Heart right ventricle (tissue), 16 donors: ENCODE measurements at regions not wholly inside any gene's neighbourhood (a gene's known extent, or its start where the extent isn't known, plus 50 kb on each side); places are given as distances from the start of the nearest gene placed in this dataset.

ENCODE experiments used
- ATAC-seq, 8 donors: fragments of 200-7000 bp; cut with Tn5 transposase; one replicate each; pipeline ENCODE4 v1.9.1; 2020; ENCODE audit warnings: mild to moderate bottlenecking in 8 of 8, moderate library complexity in 8 of 8, moderate number of reproducible peaks in 1 of 8
- DNase-seq, 2 donors: peaks; one replicate each; pipeline ENCODE4 v3.0.0-alpha.2; 2020
- H3K27ac ChIP-seq, 10 donors: fragments of 200-600 bp; sonication (generic) in 2 of 10; one replicate each; pipeline versions ENCODE4 v1.5.0 to v1.8.0; 2020 to 2022; ENCODE audit warnings: mild to moderate bottlenecking in 3 of 10
- H3K27me3 ChIP-seq, 7 donors: fragments of 200-600 bp; one replicate each; pipeline ENCODE4 v1.8.0; 2021 to 2022; ENCODE audit warnings: mild to moderate bottlenecking in 2 of 7
- H3K36me3 ChIP-seq, 9 donors: fragments of 200-600 bp; sonication (generic) in 1 of 9; one replicate each; pipeline versions ENCODE4 v1.5.0 to v1.8.0; 2020 to 2022; ENCODE audit warnings: mild to moderate bottlenecking in 2 of 9
- H3K4me1 ChIP-seq, 9 donors: fragments of 200-600 bp; sonication (generic) in 1 of 9; one replicate each; pipeline versions ENCODE4 v1.5.0 to v1.8.0; 2020 to 2022; ENCODE audit warnings: mild to moderate bottlenecking in 4 of 9
- H3K4me3 ChIP-seq, 10 donors: fragments of 200-600 bp; sonication (generic) in 2 of 10; one replicate each; pipeline versions ENCODE4 v1.5.0 to v1.8.0; 2020 to 2022; ENCODE audit warnings: mild to moderate bottlenecking in 7 of 10, moderate library complexity in 2 of 10
- H3K9me3 ChIP-seq, 11 donors: fragments of 200-600 bp in 10 of 11; sonication (generic) in 2 of 11; one replicate each; pipeline versions ENCODE4 v1.5.0 to v1.8.0; 2013 to 2022; ENCODE audit warnings: mild to moderate bottlenecking in 2 of 11, control low read depth in 1 of 11, moderate library complexity in 1 of 11
- WGBS, 2 donors: extraction: QIAGEN DNeasy Blood & Tissue Kit; methylation state at CpG; one replicate each; pipeline ENCODE4 v1.1.7; 2013; ENCODE audit warnings: inconsistent platforms in 1 of 2; 5-methylcytosine and 5-hydroxymethylcytosine counted together
- intact Hi-C, 10 donors: fragments of 100-400 bp; cut with DNase I; formaldehyde crosslinking; loops; one replicate each; pipeline versions ENCODE4 v1.11.1 to v1.14.2; 2022
- TF ChIP-seq, protein P1 (sequence below), 9 donors: fragments of 200-600 bp; sonication (generic) in 2 of 9; IDR thresholded peaks; one replicate each; pipeline versions ENCODE4 v1.5.0 to v1.8.0; 2021 to 2022; ENCODE audit warnings: antibody characterized with exemption in 9 of 9, mild to moderate bottlenecking in 5 of 9, moderate library complexity in 1 of 9
- donor health status: Arrhythmogenic right ventricular cardiomyopathy.
- donor health status: ischemic (EF 13 %, LVEDD 7.1; RV severe dilation, severe dysfunction).
- donor health status: healthy with polysubstance abuse.
- donor health status: DM: no; HTN: yes; CAD: no.
- donor health status: DM: no; HTN: no; CAD: no.
- donor health status: ischemic (EF 25% LVEDD 6.9; RV normal size, moderate dysfunction).
- donor health status: ischemic (EF 25% LVEDD 5.7; RV mildly dilated, moderate dysfunction).
- donor health status: healthy.
- donor health status: DM: yes; HTN: yes; CAD: no.
- donor health status: Ischemic cardiomyopathy.
- donor health status: ischemic (EF 35%, LVEDD 5.7; RV mildly dilated, moderate dysfunction).
- donor health status: nonischemic (EF 11% LVEDD 7.7; RV severe dilation, severe dysfunction).
- donor health status: DM: yes; HTN: yes; CAD: no.
- donor health status: PGD.
- donor health status: ischemic (EF 29% LVEDD 5.4; RV normal size, mild dysfunction).
- donor health status: nonischemic (EF 23%, LVEDD 6.1; RV moderate dilation, normal function).

DNA sequence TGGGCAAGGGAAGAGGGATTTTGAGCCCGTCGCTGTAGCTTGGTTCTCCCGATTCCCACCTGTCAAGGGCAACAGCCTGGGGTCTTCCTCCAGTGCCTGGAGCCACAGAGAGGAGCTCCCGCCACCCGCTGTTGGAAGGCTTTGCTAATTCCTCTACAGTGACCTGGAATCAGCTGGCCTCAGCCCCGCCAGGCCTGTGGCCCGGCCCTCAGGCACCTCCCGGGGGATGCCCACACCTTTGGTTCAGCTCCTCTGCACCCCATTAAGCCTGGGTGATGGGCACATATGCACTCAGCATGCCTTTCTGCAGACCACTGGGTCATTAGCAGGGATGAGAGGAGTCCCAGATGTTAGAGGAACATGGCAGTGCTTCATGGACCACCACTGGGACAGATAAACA lies 121.4 kb upstream of the MKI67 start:
- intact Hi-C loops: no loop called here
- H3K27ac ChIP-seq: no peak overlapping the region
- H3K4me3 ChIP-seq: no peak overlapping the region
- H3K9me3 ChIP-seq: peaks cover 0 to 4% (median 0%) of the 10 kb centered on the region in 11 donors
- H3K36me3 ChIP-seq: no peaks in the 10 kb centered on the region
- H3K4me1 ChIP-seq: no peaks in the 10 kb centered on the region
- peaks cover 0 to 14% (median 11%) of the 10 kb centered on the region in 7 donors for H3K27me3 ChIP-seq
- 94 to 96% methylated on average over 8 of the region's 8 CpGs for WGBS, 2 donors
- DNase-seq: no peak
- TF ChIP-seq, protein P1, sequence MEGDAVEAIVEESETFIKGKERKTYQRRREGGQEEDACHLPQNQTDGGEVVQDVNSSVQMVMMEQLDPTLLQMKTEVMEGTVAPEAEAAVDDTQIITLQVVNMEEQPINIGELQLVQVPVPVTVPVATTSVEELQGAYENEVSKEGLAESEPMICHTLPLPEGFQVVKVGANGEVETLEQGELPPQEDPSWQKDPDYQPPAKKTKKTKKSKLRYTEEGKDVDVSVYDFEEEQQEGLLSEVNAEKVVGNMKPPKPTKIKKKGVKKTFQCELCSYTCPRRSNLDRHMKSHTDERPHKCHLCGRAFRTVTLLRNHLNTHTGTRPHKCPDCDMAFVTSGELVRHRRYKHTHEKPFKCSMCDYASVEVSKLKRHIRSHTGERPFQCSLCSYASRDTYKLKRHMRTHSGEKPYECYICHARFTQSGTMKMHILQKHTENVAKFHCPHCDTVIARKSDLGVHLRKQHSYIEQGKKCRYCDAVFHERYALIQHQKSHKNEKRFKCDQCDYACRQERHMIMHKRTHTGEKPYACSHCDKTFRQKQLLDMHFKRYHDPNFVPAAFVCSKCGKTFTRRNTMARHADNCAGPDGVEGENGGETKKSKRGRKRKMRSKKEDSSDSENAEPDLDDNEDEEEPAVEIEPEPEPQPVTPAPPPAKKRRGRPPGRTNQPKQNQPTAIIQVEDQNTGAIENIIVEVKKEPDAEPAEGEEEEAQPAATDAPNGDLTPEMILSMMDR (IDR thresholded peaks at IDR 0.05): no peak
- no peak for ATAC-seq

DNA sequence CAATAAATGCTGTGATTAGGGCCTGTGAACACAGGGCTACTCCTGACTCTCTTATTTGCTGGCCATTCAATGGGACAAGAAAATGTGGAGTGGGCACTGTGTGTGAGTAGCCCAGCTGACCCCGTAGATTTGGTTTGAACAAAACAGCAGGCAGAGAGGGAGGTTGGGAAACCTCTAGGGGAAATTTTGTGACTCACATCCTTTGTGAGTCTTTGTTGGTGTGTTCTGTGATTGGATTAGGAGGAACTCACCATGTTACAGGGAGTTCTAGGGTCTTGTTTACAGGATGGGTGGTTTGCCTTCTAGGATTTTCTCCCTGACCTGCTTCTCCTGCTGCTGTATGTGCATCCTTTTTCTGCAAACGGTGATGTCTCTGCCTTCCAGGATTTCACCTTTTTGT lies 128.3 kb upstream of the MKI67 start:
- WGBS, 2 donors: 56 to 77% methylated on average over 2 of the region's 2 CpGs
- H3K4me1 ChIP-seq: no peaks in the 10 kb centered on the region
- peaks cover 0 to 64% (median 30%) of the 10 kb centered on the region in 7 donors for H3K27me3 ChIP-seq

DNA sequence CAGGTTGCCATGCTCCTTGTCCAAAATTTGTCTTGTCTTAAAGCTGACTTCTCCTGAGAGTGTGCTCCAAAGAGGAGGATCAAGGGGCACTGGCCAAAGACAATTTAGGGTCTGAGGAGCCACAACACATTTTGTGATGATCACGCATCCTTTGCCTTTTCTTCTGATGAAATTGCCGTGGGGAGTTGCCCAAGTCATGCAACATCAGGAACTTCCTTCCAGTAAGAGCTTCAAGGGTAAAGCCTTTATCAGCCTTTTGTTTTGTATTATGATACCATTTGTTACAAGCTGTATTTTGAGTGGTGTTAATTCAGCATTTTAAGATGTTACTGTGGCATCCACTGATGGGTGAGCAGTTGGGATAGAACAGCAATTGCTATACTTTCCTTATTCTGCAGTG lies 131.2 kb upstream of the MKI67 start:
- TF ChIP-seq, protein P1 (IDR thresholded peaks at IDR 0.05): no peak
- WGBS, 2 donors: 86 to 89% methylated on average over 2 of the region's 2 CpGs
- H3K4me3 ChIP-seq: no peak overlapping the region

More for the DNA sequence above, 128.3 kb upstream of the MKI67 start:
- DNase-seq (no peak), ATAC-seq (no peak)
- no peak overlapping the region for H3K27ac ChIP-seq
- H3K4me3 ChIP-seq: no peak overlapping the region
- intact Hi-C loops: no loop called here
- TF ChIP-seq, protein P1 (IDR thresholded peaks at IDR 0.05): no peak
- H3K36me3 ChIP-seq: no peaks in the 10 kb centered on the region
- no peaks in the 10 kb centered on the region for H3K9me3 ChIP-seq

DNA sequence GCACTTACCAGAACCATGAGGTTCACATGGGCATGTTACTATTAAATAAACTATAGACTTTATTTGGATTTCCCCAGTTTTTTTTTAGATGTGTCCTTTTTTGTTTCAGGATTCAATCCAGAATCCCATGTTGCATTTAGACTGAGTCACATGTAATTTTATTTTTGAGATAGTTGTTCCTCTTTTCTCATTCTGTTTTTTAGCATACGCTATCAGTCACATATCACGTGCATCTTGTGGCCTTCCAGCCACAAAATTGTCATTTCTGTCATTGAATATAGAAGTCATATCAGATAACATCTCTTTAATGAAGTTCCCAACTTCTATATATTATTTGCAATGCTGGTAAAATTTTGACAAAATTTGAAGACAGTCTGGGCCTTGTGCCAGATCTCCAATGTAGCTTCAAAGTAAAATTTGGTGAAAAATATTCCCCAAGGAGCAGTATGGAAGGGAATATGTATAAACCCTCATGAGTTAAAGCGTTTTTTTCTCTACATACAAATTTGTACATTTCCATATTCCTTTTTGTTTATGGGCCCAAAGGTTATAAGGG lies 132.3 kb upstream of the MKI67 start:
- intact Hi-C loops: no loop called here
- TF ChIP-seq, protein P1 (IDR thresholded peaks at IDR 0.05): no peak
- Histone ChIP-seq H3K9me3 (no peaks in the 10 kb centered on the region), H3K4me3 (no peak overlapping the region), H3K4me1 (no peaks in the 10 kb centered on the region), H3K27ac (no peak overlapping the region), H3K36me3 (no peaks in the 10 kb centered on the region), H3K27me3 (peaks cover 0 to 66% (median 30%) of the 10 kb centered on the region in 7 donors)
- WGBS, 2 donors: 71 to 80% methylated on average over 3 of the region's 3 CpGs
- ATAC-seq (no peak), DNase-seq (no peak)

More for the DNA sequence above, 131.2 kb upstream of the MKI67 start:
- DNase-seq (no peak), ATAC-seq (no peak)
- Histone ChIP-seq H3K27me3 (peaks cover 0 to 66% (median 25%) of the 10 kb centered on the region in 7 donors), H3K36me3 (no peaks in the 10 kb centered on the region), H3K4me1 (no peaks in the 10 kb centered on the region), H3K9me3 (no peaks in the 10 kb centered on the region), H3K27ac (no peak overlapping the region)
- intact Hi-C loops: no loop called here
